Pons (tissue), 1 donor: ENCODE measurements at regions not wholly inside any gene's neighbourhood (a gene's known extent, or its start where the extent isn't known, plus 50 kb on each side); places are given as distances from the start of the nearest gene placed in this dataset.
"Not testable (repeated sequence)": the region's sequence is repeated elsewhere in the genome, so short reads cannot be mapped to it uniquely, and the experiment has no call there.

ENCODE experiments used
- DNase-seq: peaks from one replicate; pipeline ENCODE4 v3.0.0-alpha.2; 2016; ENCODE audit warnings: low spot score

- DNase-seq = peak; percentile 1
Measured at GRCh38 chr18:71079606-71080005, 790.8 kb downstream of the SOCS6 start.

GRCh38 chr18:71077451-71077850 lies 788.6 kb downstream of the SOCS6 start:
- DNase-seq = no peak

- DNase-seq = no peak
Measured at GRCh38 chr18:71075147-71075546, 786.3 kb downstream of the SOCS6 start.

- DNase-seq = no peak
Measured at GRCh38 chr18:71068338-71068737, 779.5 kb downstream of the SOCS6 start.

GRCh38 chr18:71049893-71050292 lies 761.0 kb downstream of the SOCS6 start:
- DNase-seq = no peak

- DNase-seq = no peak
Measured at GRCh38 chr18:71047882-71048281, 759.0 kb downstream of the SOCS6 start.

GRCh38 chr18:71045331-71046065 lies 756.7 kb downstream of the SOCS6 start:
- no peak for DNase-seq

GRCh38 chr18:71040161-71040560 lies 751.3 kb downstream of the SOCS6 start:
- DNase-seq = no peak

GRCh38 chr18:71038196-71038595 lies 749.4 kb downstream of the SOCS6 start:
- DNase-seq = no peak

GRCh38 chr18:71036783-71037182 lies 747.9 kb downstream of the SOCS6 start:
- no peak for DNase-seq

- DNase-seq = not testable (repeated sequence)
Measured at GRCh38 chr18:71031296-71032191, 742.7 kb downstream of the SOCS6 start.

GRCh38 chr18:71030085-71030484 lies 741.2 kb downstream of the SOCS6 start:
- not testable (repeated sequence) for DNase-seq

GRCh38 chr18:71028285-71028762 lies 739.5 kb downstream of the SOCS6 start:
- no peak for DNase-seq

- DNase-seq = no peak
Measured at GRCh38 chr18:71027531-71027930, 738.7 kb downstream of the SOCS6 start.

- DNase-seq = no peak
Measured at GRCh38 chr18:71025505-71026225, 736.8 kb downstream of the SOCS6 start.

- DNase-seq = no peak
Measured at GRCh38 chr18:71022389-71022788, 733.5 kb downstream of the SOCS6 start.

- no peak for DNase-seq
Measured at GRCh38 chr18:71021030-71021362, 732.2 kb downstream of the SOCS6 start.

- no peak for DNase-seq
Measured at GRCh38 chr18:71020342-71021029, 731.6 kb downstream of the SOCS6 start.

- DNase-seq = no peak
Measured at GRCh38 chr18:71018816-71019215, 730.0 kb downstream of the SOCS6 start.

GRCh38 chr18:71012789-71013188 lies 723.9 kb downstream of the SOCS6 start:
- no peak for DNase-seq

GRCh38 chr18:71011389-71011788 lies 722.5 kb downstream of the SOCS6 start:
- no peak for DNase-seq

GRCh38 chr18:71008257-71008656 lies 719.4 kb downstream of the SOCS6 start:
- no peak for DNase-seq
